ENCODE measurements at regions not wholly inside any gene's neighbourhood (a gene's known extent, or its start where the extent isn't known, plus 50 kb on each side); places are given as distances from the start of the nearest gene placed in this dataset.

DNA sequence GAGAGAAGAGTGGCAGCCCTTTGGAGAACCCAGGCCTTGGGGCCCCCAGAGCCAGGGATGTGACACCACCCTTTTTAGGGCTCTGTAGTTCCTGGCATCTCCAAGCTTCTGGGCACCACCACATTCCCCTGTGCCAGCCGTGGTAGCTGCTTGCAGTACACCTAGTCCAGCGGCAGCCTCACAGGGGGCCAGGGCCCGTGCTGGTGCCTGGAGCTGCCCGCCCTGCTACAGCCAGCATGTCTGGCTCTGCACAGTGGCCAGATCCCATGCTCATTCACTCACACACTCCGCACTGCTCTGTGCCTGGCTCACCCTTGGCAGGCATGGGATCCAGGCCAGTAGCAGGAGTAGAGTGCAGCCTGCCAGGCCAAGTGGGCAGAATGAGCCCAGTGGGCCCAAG, 351.6 kb upstream of the TMCO5A start:
- H3K4me3 ChIP-seq (ENCODE audit: low read depth, low read length), result no peak overlapping the region
- TF ChIP-seq, protein P1, sequence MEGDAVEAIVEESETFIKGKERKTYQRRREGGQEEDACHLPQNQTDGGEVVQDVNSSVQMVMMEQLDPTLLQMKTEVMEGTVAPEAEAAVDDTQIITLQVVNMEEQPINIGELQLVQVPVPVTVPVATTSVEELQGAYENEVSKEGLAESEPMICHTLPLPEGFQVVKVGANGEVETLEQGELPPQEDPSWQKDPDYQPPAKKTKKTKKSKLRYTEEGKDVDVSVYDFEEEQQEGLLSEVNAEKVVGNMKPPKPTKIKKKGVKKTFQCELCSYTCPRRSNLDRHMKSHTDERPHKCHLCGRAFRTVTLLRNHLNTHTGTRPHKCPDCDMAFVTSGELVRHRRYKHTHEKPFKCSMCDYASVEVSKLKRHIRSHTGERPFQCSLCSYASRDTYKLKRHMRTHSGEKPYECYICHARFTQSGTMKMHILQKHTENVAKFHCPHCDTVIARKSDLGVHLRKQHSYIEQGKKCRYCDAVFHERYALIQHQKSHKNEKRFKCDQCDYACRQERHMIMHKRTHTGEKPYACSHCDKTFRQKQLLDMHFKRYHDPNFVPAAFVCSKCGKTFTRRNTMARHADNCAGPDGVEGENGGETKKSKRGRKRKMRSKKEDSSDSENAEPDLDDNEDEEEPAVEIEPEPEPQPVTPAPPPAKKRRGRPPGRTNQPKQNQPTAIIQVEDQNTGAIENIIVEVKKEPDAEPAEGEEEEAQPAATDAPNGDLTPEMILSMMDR (IDR thresholded peaks at IDR 0.05; ENCODE audit: low read depth, low read length), result no peak
- in situ Hi-C loops (cut with HindIII; ENCODE audit: low sequenced_read_pairs), result no loop called here
- DNase-seq (ENCODE audit: low read depth, low spot score), result no peak

GRCh38 chr15:37586011-37586583, 348.3 kb upstream of the TMCO5A start:
- in situ Hi-C loops (cut with HindIII; ENCODE audit: low sequenced_read_pairs), result no loop called here
- no peak overlapping the region for H3K4me3 ChIP-seq (ENCODE audit: low read depth, low read length)
- peak; percentile 82 for DNase-seq (ENCODE audit: low read depth, low spot score)
- TF ChIP-seq, protein P1 (IDR thresholded peaks at IDR 0.05; ENCODE audit: low read depth, low read length), result no peak

DNA sequence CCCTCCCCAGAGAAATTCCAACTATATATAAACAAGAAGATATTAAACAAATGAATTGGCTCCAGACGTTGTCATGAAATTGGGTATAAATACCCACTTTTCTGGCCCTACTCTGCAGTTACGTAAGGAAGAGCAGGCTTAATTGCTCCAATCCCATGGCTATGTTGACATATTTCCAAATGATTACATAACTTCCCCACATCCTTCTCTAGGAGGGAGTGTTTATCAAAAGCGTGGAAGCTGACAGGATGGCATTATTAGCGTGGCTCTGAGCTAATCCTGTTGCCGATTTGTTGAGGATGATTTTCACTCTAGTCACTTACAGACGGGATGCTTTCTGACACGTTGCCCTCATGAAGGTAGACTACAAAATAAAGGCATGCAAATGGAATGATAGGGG, 347.5 kb upstream of the TMCO5A start:
- TF ChIP-seq, protein P1 (IDR thresholded peaks at IDR 0.05; ENCODE audit: low read depth, low read length), result no peak
- in situ Hi-C loops (cut with HindIII; ENCODE audit: low sequenced_read_pairs), result no loop called here
- no peak for DNase-seq (ENCODE audit: low read depth, low spot score)
- H3K4me3 ChIP-seq (ENCODE audit: low read depth, low read length), result no peak overlapping the region

GRCh38 chr15:37594417-37594816, 340.0 kb upstream of the TMCO5A start:
- in situ Hi-C loops (cut with HindIII; ENCODE audit: low sequenced_read_pairs), result no loop called here
- no peak for DNase-seq (ENCODE audit: low read depth, low spot score)
- H3K4me3 ChIP-seq (ENCODE audit: low read depth, low read length), result no peak overlapping the region
- TF ChIP-seq, protein P1 (IDR thresholded peaks at IDR 0.05; ENCODE audit: low read depth, low read length), result no peak

DNA sequence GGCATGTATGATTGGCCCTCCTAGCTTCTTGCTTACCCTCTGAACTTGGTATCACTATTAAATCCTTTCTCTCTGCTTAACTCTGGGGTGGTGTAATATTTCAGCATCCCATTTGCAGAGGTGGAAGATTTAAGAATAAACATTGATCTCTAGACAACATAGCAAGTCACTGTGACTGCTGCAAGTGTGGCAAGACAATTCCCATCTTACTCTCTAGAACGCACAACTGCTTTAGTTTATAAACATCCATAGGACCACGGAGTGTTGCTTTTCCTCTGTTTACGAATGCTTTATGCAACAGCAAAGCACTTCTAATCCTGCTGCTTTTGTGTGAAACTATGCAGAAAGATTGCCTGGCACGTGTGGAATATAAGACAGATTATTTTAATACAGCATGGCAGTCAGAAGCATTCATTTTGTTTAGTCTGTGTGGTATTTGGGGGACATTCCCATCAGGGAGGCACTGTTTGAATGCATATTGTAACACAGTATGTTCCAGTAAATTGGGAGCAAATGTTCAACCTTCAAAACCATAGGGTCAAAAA, 338.9 kb upstream of the TMCO5A start:
- no peak for DNase-seq (ENCODE audit: low read depth, low spot score)
- TF ChIP-seq, protein P1 (IDR thresholded peaks at IDR 0.05; ENCODE audit: low read depth, low read length), result no peak
- in situ Hi-C loops (cut with HindIII; ENCODE audit: low sequenced_read_pairs), result no loop called here
- no peak overlapping the region for H3K4me3 ChIP-seq (ENCODE audit: low read depth, low read length)

DNA sequence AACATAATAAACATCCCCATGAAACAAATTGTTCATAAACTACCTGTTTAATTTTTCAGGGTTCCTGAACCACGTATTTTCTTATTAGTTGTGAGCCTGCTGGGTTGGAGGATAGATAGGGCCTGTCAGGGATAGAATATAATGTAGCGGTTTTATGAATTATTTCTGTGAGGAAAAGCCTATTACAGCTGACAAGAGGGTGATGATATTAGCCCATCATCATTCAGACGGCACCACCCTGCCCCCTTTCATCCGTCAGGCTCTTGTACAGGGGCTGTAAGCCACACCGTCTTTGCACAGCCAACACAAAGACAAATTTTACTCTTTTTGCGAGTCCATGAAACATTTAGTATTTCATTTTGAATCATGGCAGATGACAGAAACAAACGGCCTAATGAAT, 335.3 kb upstream of the TMCO5A start:
- H3K4me3 ChIP-seq (ENCODE audit: low read depth, low read length), result no peak overlapping the region
- no peak for DNase-seq (ENCODE audit: low read depth, low spot score)
- TF ChIP-seq, protein P1 (IDR thresholded peaks at IDR 0.05; ENCODE audit: low read depth, low read length), result no peak
- in situ Hi-C loops (cut with HindIII; ENCODE audit: low sequenced_read_pairs), result no loop called here

Data from astrocyte of the spinal cord (primary cell).